Body of pancreas (tissue), 4 donors: ENCODE measurements at regions not wholly inside any gene's neighbourhood (a gene's known extent, or its start where the extent isn't known, plus 50 kb on each side); places are given as distances from the start of the nearest gene placed in this dataset.

ENCODE experiments used
- POLR2A ChIP-seq, 3 donors: fragments of 450-650 bp; IDR thresholded peaks; one replicate each; pipeline ENCODE4 v1.6.1; 2016; ENCODE audit warnings: antibody characterized with exemption in 3 of 3, mild to moderate bottlenecking in 2 of 3
- TF ChIP-seq, protein P1 (sequence below), 7 experiments: fragments of 450-650 bp in 4 of 7; fragments of 200-600 bp in 3 of 7; sonication (generic) in 3 of 7; IDR thresholded peaks; one replicate each; pipeline ENCODE4 v1.5.1; 2016 to 2019; ENCODE audit warnings: antibody characterized with exemption in 7 of 7

DNA sequence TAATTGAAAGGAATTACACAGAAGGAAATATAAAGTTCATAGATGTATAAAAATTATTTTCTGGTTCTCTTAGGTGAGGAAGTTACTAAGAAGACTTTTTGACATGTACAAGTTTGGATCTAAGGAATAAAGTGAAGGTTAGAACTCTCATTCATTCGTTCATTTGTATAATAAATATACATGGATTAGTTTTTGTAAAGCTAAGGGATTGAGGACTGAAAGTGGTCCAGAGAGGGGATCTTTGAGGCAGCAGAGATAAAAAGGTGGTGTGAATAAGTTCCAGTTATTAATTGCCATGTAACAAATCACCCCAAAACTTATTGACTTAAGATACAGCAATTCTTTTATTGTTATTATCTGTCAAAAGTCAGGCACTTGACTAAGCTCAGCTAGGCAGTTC is 110.1 kb upstream of the CELF4 start:
- TF ChIP-seq, protein P1, sequence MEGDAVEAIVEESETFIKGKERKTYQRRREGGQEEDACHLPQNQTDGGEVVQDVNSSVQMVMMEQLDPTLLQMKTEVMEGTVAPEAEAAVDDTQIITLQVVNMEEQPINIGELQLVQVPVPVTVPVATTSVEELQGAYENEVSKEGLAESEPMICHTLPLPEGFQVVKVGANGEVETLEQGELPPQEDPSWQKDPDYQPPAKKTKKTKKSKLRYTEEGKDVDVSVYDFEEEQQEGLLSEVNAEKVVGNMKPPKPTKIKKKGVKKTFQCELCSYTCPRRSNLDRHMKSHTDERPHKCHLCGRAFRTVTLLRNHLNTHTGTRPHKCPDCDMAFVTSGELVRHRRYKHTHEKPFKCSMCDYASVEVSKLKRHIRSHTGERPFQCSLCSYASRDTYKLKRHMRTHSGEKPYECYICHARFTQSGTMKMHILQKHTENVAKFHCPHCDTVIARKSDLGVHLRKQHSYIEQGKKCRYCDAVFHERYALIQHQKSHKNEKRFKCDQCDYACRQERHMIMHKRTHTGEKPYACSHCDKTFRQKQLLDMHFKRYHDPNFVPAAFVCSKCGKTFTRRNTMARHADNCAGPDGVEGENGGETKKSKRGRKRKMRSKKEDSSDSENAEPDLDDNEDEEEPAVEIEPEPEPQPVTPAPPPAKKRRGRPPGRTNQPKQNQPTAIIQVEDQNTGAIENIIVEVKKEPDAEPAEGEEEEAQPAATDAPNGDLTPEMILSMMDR (IDR thresholded peaks at IDR 0.05): no peak
- TF ChIP-seq POLR2A (IDR thresholded peaks at IDR 0.05): no peak
